Esophagus mucosa (tissue), 1 donor: ENCODE measurements at regions not wholly inside any gene's neighbourhood (a gene's known extent, or its start where the extent isn't known, plus 50 kb on each side); places are given as distances from the start of the nearest gene placed in this dataset.

Experiments
- ATAC-seq: fragments of 200-7000 bp; cut with Tn5 transposase; one replicate; pipeline ENCODE4 v1.9.1; 2020
- donor health status: DM: yes; HTN: yes; CAD: no.

DNA sequence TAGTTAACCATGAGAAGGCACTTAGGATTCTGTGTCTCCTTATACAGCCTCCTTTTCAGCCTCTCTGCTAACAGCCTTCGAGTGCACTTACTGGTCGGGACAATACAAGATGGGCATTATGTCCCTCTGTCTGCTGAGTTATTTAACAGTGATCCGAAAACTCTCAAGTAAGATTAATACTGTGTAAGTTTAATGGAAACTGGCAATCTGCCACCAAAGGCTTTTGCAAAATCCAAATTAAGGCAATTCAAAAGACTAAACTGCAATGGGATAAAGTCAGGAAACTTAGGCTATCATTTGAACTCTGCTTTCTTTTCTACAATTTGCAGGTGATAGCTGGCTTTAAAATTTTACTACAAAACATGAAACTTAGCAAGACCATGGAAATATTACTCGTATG lies 477.8 kb downstream of the TFEC start:
- ATAC-seq, result no peak

DNA sequence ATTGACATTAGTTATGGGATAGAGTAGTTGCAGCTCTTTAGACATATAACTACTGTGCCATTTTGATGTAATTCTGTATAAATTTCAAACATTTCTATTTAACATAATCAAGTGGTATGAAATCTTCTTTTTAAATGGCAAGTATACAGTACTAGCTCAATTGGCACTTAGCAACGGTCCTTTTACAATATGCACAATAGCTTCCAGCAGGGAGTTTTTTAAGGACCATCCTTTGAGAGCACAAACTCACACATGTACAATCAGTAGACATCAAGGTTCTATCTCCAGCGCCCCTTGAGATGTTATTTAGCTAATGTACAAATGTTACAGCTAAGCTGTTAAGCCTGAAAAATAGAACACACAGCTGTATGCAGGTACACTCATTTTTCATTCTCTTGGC lies 480.7 kb downstream of the TFEC start:
- ATAC-seq, result no peak

DNA sequence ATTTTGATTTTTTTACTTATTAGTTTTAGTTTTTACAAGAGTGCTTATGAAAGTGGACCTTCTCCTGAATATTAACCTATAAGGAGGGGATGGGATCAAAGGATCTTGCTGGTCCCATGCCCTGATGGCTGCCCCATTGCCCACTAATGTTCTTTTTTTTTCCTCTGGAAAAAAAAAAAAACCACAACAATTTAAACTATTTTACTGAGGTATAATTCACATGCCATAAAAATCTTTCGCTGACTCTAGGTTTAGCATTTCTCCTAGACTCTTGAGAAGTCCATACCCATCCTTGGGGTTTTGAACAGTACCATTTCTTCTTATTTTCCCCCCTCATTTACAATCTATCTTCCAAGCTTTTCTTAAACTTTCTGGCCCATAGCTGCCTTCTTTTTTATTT lies 481.8 kb downstream of the TFEC start:
- no peak for ATAC-seq

GRCh38 chr7:115546790-115547189 lies 483.8 kb downstream of the TFEC start:
- no peak for ATAC-seq

DNA sequence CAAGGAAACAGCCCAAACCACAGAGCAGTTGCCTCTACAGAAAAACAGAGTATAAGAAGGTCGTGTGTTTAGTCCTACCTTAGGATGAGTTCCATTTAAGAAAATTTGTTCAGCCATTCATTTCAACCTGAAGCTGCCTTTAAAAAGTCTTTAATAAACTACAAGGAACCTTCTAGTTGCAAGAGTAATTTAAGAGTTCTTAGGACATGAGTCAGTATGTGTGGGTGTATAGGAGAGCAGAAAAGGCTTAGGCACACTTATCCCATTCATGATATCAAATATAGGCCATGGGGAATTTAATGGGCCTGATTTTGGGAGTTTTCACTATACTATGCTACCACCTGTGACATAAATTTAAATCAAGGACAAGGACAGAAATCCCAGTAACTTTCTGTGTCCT lies 496.8 kb downstream of the TFEC start:
- ATAC-seq, result no peak

GRCh38 chr7:115526278-115526677 lies 504.3 kb downstream of the TFEC start:
- no peak for ATAC-seq

DNA sequence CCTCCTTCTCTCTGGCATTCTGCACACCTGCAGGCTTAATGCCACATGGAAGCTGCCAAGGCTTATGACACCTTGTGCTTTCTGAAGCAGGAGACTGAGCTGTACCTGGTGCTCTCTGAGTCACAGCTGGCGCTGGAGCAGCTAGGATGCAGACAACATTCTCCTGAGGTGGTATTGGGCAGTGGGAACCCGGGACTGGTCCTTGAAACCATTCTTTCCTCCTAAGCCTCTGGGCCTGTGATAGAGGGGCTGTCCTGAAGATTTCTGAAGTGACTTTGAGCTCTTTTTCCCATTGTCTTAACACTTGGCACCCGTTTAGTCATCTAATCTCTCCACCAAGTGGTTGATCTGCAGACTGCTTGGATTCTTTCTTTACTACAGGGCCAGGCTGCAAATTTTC lies 508.4 kb downstream of the TFEC start:
- no peak for ATAC-seq

- no peak for ATAC-seq
Observed at GRCh38 chr7:115516341-115516740, 514.2 kb downstream of the TFEC start.

DNA sequence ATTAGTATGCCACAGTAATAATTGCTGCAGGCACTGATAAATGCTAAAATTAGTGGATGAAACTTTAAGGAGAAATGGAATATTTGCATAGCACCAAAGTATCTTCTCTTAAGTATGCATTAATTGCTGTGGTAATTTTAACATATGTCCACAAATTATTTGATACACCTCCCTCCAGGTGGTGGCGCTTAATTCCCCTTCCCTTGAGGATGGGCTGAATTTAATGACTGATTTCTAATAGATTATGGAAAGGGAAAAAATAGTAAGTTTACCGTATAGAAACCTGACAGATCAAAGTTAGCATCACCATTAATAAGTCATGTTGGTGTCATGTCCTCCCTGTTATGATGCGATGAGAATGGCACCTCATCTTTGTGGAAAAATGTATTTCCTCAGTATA lies 519.2 kb downstream of the TFEC start:
- ATAC-seq, result no peak

GRCh38 chr7:115505136-115505535 lies 525.4 kb downstream of the TFEC start:
- ATAC-seq, result no peak

- no peak for ATAC-seq
Observed at GRCh38 chr7:115499956-115500355, 530.6 kb downstream of the TFEC start.

- ATAC-seq, result no peak
Observed at GRCh38 chr7:115496006-115496405, 534.6 kb downstream of the TFEC start.

GRCh38 chr7:115494529-115495147 lies 535.9 kb downstream of the TFEC start:
- ATAC-seq, result no peak

DNA sequence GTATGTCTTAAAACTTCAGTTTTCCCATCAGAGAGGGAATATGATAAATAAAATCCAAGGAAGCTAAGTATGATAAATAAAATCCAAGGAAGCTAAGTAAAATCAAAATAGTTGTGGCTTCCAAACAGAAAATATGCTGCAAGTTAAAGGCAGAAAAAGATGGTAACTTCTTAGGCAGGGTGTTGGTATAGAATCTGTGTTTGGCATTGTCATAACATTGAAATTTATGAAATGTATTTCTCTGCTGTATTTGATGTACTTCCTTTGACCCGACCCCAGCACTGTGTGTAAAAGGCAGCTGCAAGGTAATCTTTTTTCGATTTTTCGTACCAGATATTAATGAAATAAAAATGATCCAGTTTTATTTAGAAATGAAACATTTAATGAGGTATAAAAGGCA lies 537.2 kb downstream of the TFEC start:
- no peak for ATAC-seq

GRCh38 chr7:115491744-115492380 lies 538.7 kb downstream of the TFEC start:
- ATAC-seq, result no peak

GRCh38 chr7:115479448-115479847 lies 551.1 kb downstream of the TFEC start:
- ATAC-seq, result no peak

DNA sequence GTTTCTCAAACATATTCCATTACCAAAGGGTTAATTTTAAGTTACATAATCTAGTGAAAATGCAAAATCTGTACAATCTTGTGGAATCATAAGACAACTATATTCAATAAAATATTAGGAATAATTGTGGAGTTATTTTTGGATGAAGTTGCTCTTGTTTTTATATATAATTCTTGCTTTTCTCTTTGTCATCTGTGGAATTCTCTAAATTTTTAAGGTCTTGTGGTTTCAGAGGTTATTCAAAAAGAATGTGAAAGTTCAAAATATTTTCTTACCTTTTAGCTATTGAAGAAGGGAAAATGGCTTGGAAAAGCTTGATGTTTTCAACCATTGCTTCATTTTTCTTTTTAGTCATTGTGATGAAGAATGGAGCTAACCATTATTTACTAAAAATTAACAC lies 552.1 kb downstream of the TFEC start:
- ATAC-seq, result no peak

GRCh38 chr7:115477193-115477651 lies 553.3 kb downstream of the TFEC start:
- no peak for ATAC-seq

GRCh38 chr7:115476671-115477181 lies 553.8 kb downstream of the TFEC start:
- ATAC-seq, result no peak

- no peak for ATAC-seq
Observed at GRCh38 chr7:115475761-115476385, 554.0 kb downstream of the MDFIC start.

DNA sequence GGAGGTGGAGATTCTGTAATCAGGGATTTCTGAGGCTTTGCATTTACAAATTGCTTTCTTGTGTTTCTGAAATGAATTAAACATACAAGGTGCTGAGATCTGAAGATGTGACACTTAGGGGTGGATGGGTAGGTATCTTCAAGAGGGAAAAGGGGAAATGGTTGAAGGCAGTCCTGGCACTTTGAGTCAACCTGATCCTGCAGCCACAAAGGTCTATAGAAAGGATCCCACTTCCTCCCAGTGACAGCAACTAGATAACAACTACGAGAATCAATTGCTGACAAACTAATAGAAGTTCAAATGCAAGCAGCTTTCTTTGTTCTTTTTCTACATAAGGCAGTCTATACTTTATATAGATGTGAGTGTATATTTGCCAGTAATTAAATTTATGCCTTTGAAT lies 553.3 kb downstream of the MDFIC start:
- no peak for ATAC-seq

DNA sequence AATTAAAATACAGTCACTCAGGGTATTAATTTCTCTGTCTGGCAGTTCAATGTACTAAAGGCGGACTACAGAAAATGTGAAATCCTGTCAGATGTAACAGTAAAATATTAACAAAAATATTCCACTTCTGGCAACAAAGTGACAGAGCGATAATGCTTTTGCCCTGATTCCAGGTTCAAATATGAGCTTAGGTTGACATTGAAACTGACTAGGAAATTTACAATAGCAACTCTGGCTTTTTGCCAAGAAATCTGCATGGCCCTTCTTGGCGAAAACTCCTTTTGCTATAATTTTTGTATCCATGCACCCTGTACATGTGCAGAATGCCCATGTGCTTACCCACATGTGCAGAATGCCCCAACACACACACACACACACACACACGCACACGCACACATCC lies 552.2 kb downstream of the MDFIC start:
- ATAC-seq, result no peak

- ATAC-seq, result no peak
Observed at GRCh38 chr7:115471891-115472290, 550.0 kb downstream of the MDFIC start.
